GM03348 (cell line): ENCODE measurements at regions not wholly inside any gene's neighbourhood (a gene's known extent, or its start where the extent isn't known, plus 50 kb on each side); places are given as distances from the start of the nearest gene placed in this dataset.
A peak's percentile ranks its signal among the peaks of the same experiment; 100 is the strongest.
"Not testable (repeated sequence)": the region's sequence is repeated elsewhere in the genome, so short reads cannot be mapped to it uniquely, and the experiment has no call there.

ENCODE experiments used
- DNase-seq: peaks from one replicate; pipeline ENCODE4 v3.0.0; 2012; ENCODE audit warnings: low spot score

- no peak for DNase-seq
These were observed 50.1 kb upstream of the BCL6 start for GRCh38 chr3:187795207-187795960.

GRCh38 chr3:187798126-187798525 is 52.9 kb upstream of the BCL6 start:
- no peak for DNase-seq

- DNase-seq = no peak
These were observed 53.6 kb upstream of the BCL6 start for GRCh38 chr3:187798531-187799530.

- no peak for DNase-seq
These were observed 54.8 kb upstream of the BCL6 start for GRCh38 chr3:187799942-187800641.

- DNase-seq = no peak
These were observed 55.9 kb upstream of the BCL6 start for GRCh38 chr3:187801152-187801551.

- no peak for DNase-seq
These were observed 57.1 kb upstream of the BCL6 start for GRCh38 chr3:187802203-187802927.

- no peak for DNase-seq
These were observed 57.6 kb upstream of the BCL6 start for GRCh38 chr3:187802928-187803259.

GRCh38 chr3:187804120-187804744 is 59.0 kb upstream of the BCL6 start:
- DNase-seq = no peak

GRCh38 chr3:187804745-187805121 is 59.5 kb upstream of the BCL6 start:
- no peak for DNase-seq

GRCh38 chr3:187805774-187806173 is 60.5 kb upstream of the BCL6 start:
- DNase-seq = no peak

- peak; percentile 41 for DNase-seq
These were observed 62.0 kb upstream of the BCL6 start for GRCh38 chr3:187807086-187807862.

GRCh38 chr3:187808527-187808895 is 63.2 kb upstream of the BCL6 start:
- DNase-seq = no peak

- no peak for DNase-seq
These were observed 64.3 kb upstream of the BCL6 start for GRCh38 chr3:187809612-187809991.

- no peak for DNase-seq
These were observed 64.8 kb upstream of the BCL6 start for GRCh38 chr3:187810021-187810446.

GRCh38 chr3:187811585-187812250 is 66.5 kb upstream of the BCL6 start:
- peak; percentile 78 for DNase-seq

- no peak for DNase-seq
These were observed 67.2 kb upstream of the BCL6 start for GRCh38 chr3:187812496-187812895.

GRCh38 chr3:187813198-187813597 is 67.9 kb upstream of the BCL6 start:
- no peak for DNase-seq

- not testable (repeated sequence) for DNase-seq
These were observed 72.5 kb upstream of the BCL6 start for GRCh38 chr3:187817766-187818165.

GRCh38 chr3:187821616-187822317 is 76.5 kb upstream of the BCL6 start:
- DNase-seq = no peak
